Fibroblast of lung (primary cell): ENCODE measurements at regions not wholly inside any gene's neighbourhood (a gene's known extent, or its start where the extent isn't known, plus 50 kb on each side); places are given as distances from the start of the nearest gene placed in this dataset.
A peak's percentile ranks its signal among the peaks of the same experiment; 100 is the strongest.
"Not testable (repeated sequence)": the region's sequence is repeated elsewhere in the genome, so short reads cannot be mapped to it uniquely, and the experiment has no call there.

Experiments used
- DNase-seq, 2 donors: peaks; one replicate each; pipeline versions ENCODE4 v3.0.0 to v3.0.0-alpha.2; 2010; ENCODE audit warnings: low read depth in 2 of 2
- H2AFZ ChIP-seq: 2 replicates; pipeline ENCODE4 v1.5.1; 2012; ENCODE audit warnings: low read length, control low read depth, inconsistent platforms
- H3K27ac ChIP-seq: 2 replicates; pipeline ENCODE4 v1.5.1; 2011; ENCODE audit warnings: low read length, control low read depth; ENCODE audit not compliant: insufficient read depth
- H3K27me3 ChIP-seq: 2 replicates; pipeline ENCODE4 v1.5.1; 2011; ENCODE audit warnings: mild to moderate bottlenecking, low read length; ENCODE audit not compliant: control insufficient read depth, insufficient read depth
- H3K36me3 ChIP-seq: 2 replicates; pipeline ENCODE4 v1.5.1; 2011; ENCODE audit warnings: low read length; ENCODE audit not compliant: control insufficient read depth, insufficient read depth
- H3K4me1 ChIP-seq: 2 replicates; pipeline ENCODE4 v1.5.1; 2011; ENCODE audit warnings: low read length; ENCODE audit not compliant: control insufficient read depth, insufficient read depth; ENCODE audit errors: extremely low read depth
- H3K4me2 ChIP-seq: 2 replicates; pipeline ENCODE4 v1.5.1; 2011; ENCODE audit warnings: low read length, control low read depth; ENCODE audit not compliant: insufficient read depth; ENCODE audit errors: extremely low read depth
- H3K4me3 ChIP-seq, 4 experiments: fragments of 200-600 bp in 1 of 4; sonication (generic) in 1 of 4; replicated peaks in 1 of 4; 2 replicates each; pipeline ENCODE4 v1.5.1; 2011 to 2016; ENCODE audit warnings: low read length in 4 of 4, low read depth in 3 of 4, mild to moderate bottlenecking in 3 of 4, control low read depth in 2 of 4, inconsistent platforms in 1 of 4, mixed read lengths in 1 of 4; ENCODE audit not compliant: insufficient read depth in 1 of 4; ENCODE audit errors: control extremely low read depth in 1 of 4
- H3K79me2 ChIP-seq: 2 replicates; pipeline ENCODE4 v1.5.1; 2012; ENCODE audit warnings: mild to moderate bottlenecking, low read length, inconsistent platforms; ENCODE audit not compliant: control insufficient read depth, insufficient read depth
- H3K9ac ChIP-seq: 2 replicates; pipeline ENCODE4 v1.5.1; 2011; ENCODE audit warnings: mild to moderate bottlenecking, low read length, control low read depth; ENCODE audit not compliant: insufficient read depth
- H3K9me3 ChIP-seq: 2 replicates; pipeline ENCODE4 v1.5.1; 2012; ENCODE audit warnings: low read depth, low read length; ENCODE audit not compliant: control insufficient read depth, insufficient read depth
- H4K20me1 ChIP-seq: 2 replicates; pipeline ENCODE4 v1.5.1; 2011; ENCODE audit warnings: low read length; ENCODE audit not compliant: control insufficient read depth, insufficient read depth; ENCODE audit errors: extremely low read depth
- CTCF ChIP-seq, 2 donors: IDR thresholded peaks in 1 of 2; conservative IDR thresholded peaks in 1 of 2; 1 replicate in 1 of 2; 2 replicates in 1 of 2; pipeline ENCODE4 v1.5.1; 2011 to 2012; ENCODE audit warnings: low read length in 2 of 2, control low read depth in 1 of 2, inconsistent platforms in 1 of 2, low read depth in 1 of 2, mild to moderate bottlenecking in 1 of 2
- EZH2 ChIP-seq: IDR thresholded peaks from 2 replicates; pipeline ENCODE4 v1.5.1; 2012; ENCODE audit warnings: low read length, control low read depth, mild to moderate bottlenecking; ENCODE audit errors: missing control alignments

GRCh38 chr5:89668821-89669220 is 740.7 kb downstream of the CETN3 start:
- Histone ChIP-seq H3K27me3 (no peaks in the 10 kb centered on the region), H4K20me1 (no peaks in the 10 kb centered on the region), H3K9me3 (no peaks in the 10 kb centered on the region), H3K4me1 (no peaks in the 10 kb centered on the region), H2AFZ (no peak overlapping the region), H3K4me2 (no peak overlapping the region), H3K36me3 (no peaks in the 10 kb centered on the region), H3K9ac (no peak overlapping the region), H3K79me2 (no peaks in the 10 kb centered on the region), H3K27ac (no peak overlapping the region), H3K4me3 (no peak overlapping the region)
- no peak for TF ChIP-seq CTCF (conservative IDR thresholded peaks at IDR 0.05 in 1 of 2, IDR thresholded peaks at IDR 0.05 in 1 of 2; ENCODE audit: low read depth in 1 of 2, low read length in 2 of 2)
- TF ChIP-seq EZH2: no peak
- peak in 1 of 2 donors; percentile 35 for DNase-seq

- DNase-seq: no peak
- no peak overlapping the region for H3K4me3 ChIP-seq
- H3K9ac ChIP-seq: no peak overlapping the region
- no peaks in the 10 kb centered on the region for H3K27me3 ChIP-seq
- no peaks in the 10 kb centered on the region for H3K79me2 ChIP-seq
- no peaks in the 10 kb centered on the region for H3K9me3 ChIP-seq
- no peak overlapping the region for H3K27ac ChIP-seq
- H3K4me2 ChIP-seq: no peak overlapping the region
- TF ChIP-seq EZH2 (no peak), CTCF (conservative IDR thresholded peaks at IDR 0.05 in 1 of 2, IDR thresholded peaks at IDR 0.05 in 1 of 2; ENCODE audit: low read depth in 1 of 2, low read length in 2 of 2) (no peak)
- no peaks in the 10 kb centered on the region for H4K20me1 ChIP-seq
- H3K36me3 ChIP-seq: no peaks in the 10 kb centered on the region
- no peaks in the 10 kb centered on the region for H3K4me1 ChIP-seq
- H2AFZ ChIP-seq: no peak overlapping the region
These were observed 747.1 kb downstream of the CETN3 start for GRCh38 chr5:89662499-89662898.

GRCh38 chr5:89638871-89639270 is 755.9 kb upstream of the MEF2C start:
- Histone ChIP-seq H3K4me3 (no peak overlapping the region), H2AFZ (no peak overlapping the region), H4K20me1 (no peaks in the 10 kb centered on the region), H3K9me3 (no peaks in the 10 kb centered on the region), H3K4me1 (no peaks in the 10 kb centered on the region), H3K27ac (no peak overlapping the region), H3K27me3 (no peaks in the 10 kb centered on the region), H3K79me2 (no peaks in the 10 kb centered on the region), H3K9ac (no peak overlapping the region), H3K4me2 (no peak overlapping the region), H3K36me3 (no peaks in the 10 kb centered on the region)
- TF ChIP-seq EZH2 (no peak), CTCF (conservative IDR thresholded peaks at IDR 0.05 in 1 of 2, IDR thresholded peaks at IDR 0.05 in 1 of 2; ENCODE audit: low read depth in 1 of 2, low read length in 2 of 2) (no peak)
- DNase-seq: no peak

GRCh38 chr5:89634176-89634575 is 751.2 kb upstream of the MEF2C start:
- not testable (repeated sequence) for H3K4me1 ChIP-seq, H3K4me3 ChIP-seq, H3K4me2 ChIP-seq, H3K27me3 ChIP-seq, H3K36me3 ChIP-seq, H2AFZ ChIP-seq, H4K20me1 ChIP-seq, H3K27ac ChIP-seq, H3K9ac ChIP-seq, H3K9me3 ChIP-seq, H3K79me2 ChIP-seq
- peak in 1 of 2 donors; percentile 65 for DNase-seq

GRCh38 chr5:89630064-89630463 is 747.1 kb upstream of the MEF2C start:
- not testable (repeated sequence) for H3K36me3 ChIP-seq, H3K9me3 ChIP-seq, H2AFZ ChIP-seq, H3K4me1 ChIP-seq, H4K20me1 ChIP-seq, H3K27me3 ChIP-seq, H3K4me2 ChIP-seq, H3K9ac ChIP-seq, H3K27ac ChIP-seq, DNase-seq, H3K79me2 ChIP-seq, H3K4me3 ChIP-seq
